Hepatocyte (in vitro differentiated cells): ENCODE measurements at regions not wholly inside any gene's neighbourhood (a gene's known extent, or its start where the extent isn't known, plus 50 kb on each side); places are given as distances from the start of the nearest gene placed in this dataset.

ENCODE experiments used
- DNase-seq: peaks from one replicate; pipeline ENCODE4 v3.0.0-alpha.2; 2016; ENCODE audit warnings: low spot score
- H2AFZ ChIP-seq: fragments of 200-600 bp; sonication (generic); 2 replicates; pipeline ENCODE4 v1.6.0; 2016; ENCODE audit warnings: antibody characterized with exemption, mild to moderate bottlenecking
- H3K27ac ChIP-seq: fragments of 200-600 bp; sonication (generic); 2 replicates; pipeline ENCODE4 v1.5.1; 2016; ENCODE audit warnings: mild to moderate bottlenecking
- H3K27me3 ChIP-seq: fragments of 200-600 bp; sonication (generic); 2 replicates; pipeline ENCODE4 v1.6.1; 2016
- H3K36me3 ChIP-seq: fragments of 200-600 bp; sonication (generic); replicated peaks from 2 replicates; pipeline ENCODE4 v1.5.1; 2016; ENCODE audit warnings: low read depth; ENCODE audit not compliant: insufficient read depth
- H3K4me1 ChIP-seq: fragments of 200-600 bp; sonication (generic); 2 replicates; pipeline ENCODE4 v1.5.1; 2016; ENCODE audit warnings: mild to moderate bottlenecking, moderate library complexity; ENCODE audit not compliant: insufficient read depth
- H3K4me2 ChIP-seq: fragments of 200-600 bp; sonication (generic); 2 replicates; pipeline ENCODE4 v1.6.0; 2016
- H3K4me3 ChIP-seq: fragments of 200-600 bp; sonication (generic); 2 replicates; pipeline ENCODE4 v1.5.1; 2016; ENCODE audit warnings: mild to moderate bottlenecking
- H3K79me2 ChIP-seq: fragments of 200-600 bp; sonication (generic); 2 replicates; pipeline ENCODE4 v1.6.0; 2017; ENCODE audit warnings: mild to moderate bottlenecking
- H3K9me2 ChIP-seq: fragments of 200-600 bp; sonication (generic); replicated peaks from 2 replicates; pipeline ENCODE4 v1.6.0; 2017; ENCODE audit warnings: mild to moderate bottlenecking; ENCODE audit not compliant: insufficient read depth
- H3K9me3 ChIP-seq: fragments of 200-600 bp; sonication (generic); 2 replicates; pipeline ENCODE4 v1.5.1; 2016; ENCODE audit warnings: low read depth, mild to moderate bottlenecking
- H4K20me1 ChIP-seq: fragments of 200-600 bp; sonication (generic); 2 replicates; pipeline ENCODE4 v1.6.0; 2016; ENCODE audit warnings: mild to moderate bottlenecking; ENCODE audit not compliant: insufficient read depth, poor library complexity, severe bottlenecking
- CTCF ChIP-seq: fragments of 200-600 bp; sonication (generic); IDR thresholded peaks from 2 replicates; pipeline ENCODE4 v1.5.1; 2016; ENCODE audit warnings: antibody characterized with exemption, mild to moderate bottlenecking; ENCODE audit not compliant: poor library complexity
- EZH2 ChIP-seq: fragments of 200-600 bp; sonication (generic); IDR thresholded peaks from 2 replicates; pipeline ENCODE4 v1.6.1; 2016; ENCODE audit warnings: antibody characterized with exemption, mild to moderate bottlenecking, borderline replicate concordance
- EZH2phosphoT487 ChIP-seq: fragments of 200-600 bp; sonication (generic); IDR thresholded peaks from one replicate; pipeline ENCODE4 v1.6.1; 2018; ENCODE audit warnings: antibody characterized with exemption, mild to moderate bottlenecking, low read depth, moderate library complexity; ENCODE audit not compliant: unreplicated experiment, severe bottlenecking
- WGBS: methylation state at CpG from one replicate; pipeline ENCODE4 v1.1.6; 2016; ENCODE audit warnings: low lambda C conversion rate; ENCODE audit errors: missing lambda C conversion rate; 5-methylcytosine and 5-hydroxymethylcytosine counted together

- no peaks in the 10 kb centered on the region for H3K9me3 ChIP-seq
- H2AFZ ChIP-seq: no peak overlapping the region
- DNase-seq: no peak
- H4K20me1 ChIP-seq: no peaks in the 10 kb centered on the region
- no peaks in the 10 kb centered on the region for H3K9me2 ChIP-seq
- no peaks in the 10 kb centered on the region for H3K79me2 ChIP-seq
- H3K4me3 ChIP-seq: no peak overlapping the region
- H3K36me3 ChIP-seq: no peaks in the 10 kb centered on the region
- no peak overlapping the region for H3K4me2 ChIP-seq
- WGBS: 75% methylated on average over 3 of the region's 3 CpGs
- TF ChIP-seq EZH2phosphoT487 (no peak), CTCF (no peak), EZH2 (no peak)
- no peaks in the 10 kb centered on the region for H3K4me1 ChIP-seq
- H3K27ac ChIP-seq: no peak overlapping the region
- H3K27me3 ChIP-seq: no peaks in the 10 kb centered on the region
These were observed 457.1 kb downstream of the NTRK3 start for GRCh38 chr15:87799428-87799827.

- WGBS: 68% methylated on average over 4 of the region's 4 CpGs
- Histone ChIP-seq H3K27me3 (no peaks in the 10 kb centered on the region), H3K9me3 (no peaks in the 10 kb centered on the region), H3K9me2 (no peaks in the 10 kb centered on the region), H3K79me2 (no peaks in the 10 kb centered on the region), H3K27ac (no peak overlapping the region), H4K20me1 (no peaks in the 10 kb centered on the region), H3K4me1 (peaks cover 7% of the 10 kb centered on the region), H3K4me3 (no peak overlapping the region), H2AFZ (no peak overlapping the region), H3K4me2 (no peak overlapping the region), H3K36me3 (no peaks in the 10 kb centered on the region)
- DNase-seq: no peak
- TF ChIP-seq CTCF (no peak), EZH2phosphoT487 (no peak)
These were observed 462.8 kb downstream of the NTRK3 start for GRCh38 chr15:87793725-87794124.

GRCh38 chr15:87792250-87793040 lies 464.1 kb downstream of the NTRK3 start:
- TF ChIP-seq EZH2: no peak
- no peak for TF ChIP-seq EZH2phosphoT487
- no peak for TF ChIP-seq CTCF
- H3K4me1 ChIP-seq: peaks cover 7% of the 10 kb centered on the region
- H4K20me1 ChIP-seq: no peaks in the 10 kb centered on the region
- H3K9me3 ChIP-seq: no peaks in the 10 kb centered on the region
- no peaks in the 10 kb centered on the region for H3K79me2 ChIP-seq
- H3K4me2 ChIP-seq: no peak overlapping the region
- H3K9me2 ChIP-seq: no peaks in the 10 kb centered on the region
- no peak overlapping the region for H3K27ac ChIP-seq
- no peak overlapping the region for H3K4me3 ChIP-seq
- no peak overlapping the region for H2AFZ ChIP-seq
- H3K27me3 ChIP-seq: no peaks in the 10 kb centered on the region
- no peak for DNase-seq
- no peaks in the 10 kb centered on the region for H3K36me3 ChIP-seq
- 28% methylated on average over 6 of the region's 6 CpGs for WGBS
